Caco-2 (cell line): ENCODE measurements at regions not wholly inside any gene's neighbourhood (a gene's known extent, or its start where the extent isn't known, plus 50 kb on each side); places are given as distances from the start of the nearest gene placed in this dataset.

ENCODE experiments used
- BruUV-seq: library from RNA; stranded (reverse); fragments of 400-500 nt; replicated peaks from 2 replicates; lab custom pipeline; 2021; lab: Mats Ljungman, UMichigan
- CTCF ChIA-PET: fragments of 300-600 bp; sonication (Branson Sonifier 250); formaldehyde crosslinking; loops from one replicate; lab custom pipeline; 2022; ENCODE audit warnings: antibody characterized with exemption; lab: Charles Lee
- POLR2A ChIA-PET: fragments of 300-600 bp; sonication (Branson Sonifier 250); formaldehyde crosslinking; loops from one replicate; lab custom pipeline; 2022; ENCODE audit warnings: antibody characterized with exemption; lab: Charles Lee
- DNase-seq, 2 experiments: peaks; one replicate each; pipeline versions ENCODE4 v3.0.0 to v3.0.0-alpha.2; 2020 to 2022
- H3K27me3 ChIP-seq: replicated peaks from 2 replicates; pipeline ENCODE4 v1.6.0; 2011; ENCODE audit warnings: low read length; ENCODE audit not compliant: control insufficient read depth, insufficient read depth
- H3K36me3 ChIP-seq: 2 replicates; pipeline ENCODE4 v1.5.1; 2011; ENCODE audit warnings: low read length; ENCODE audit not compliant: control insufficient read depth, insufficient read depth
- H3K4me1 ChIP-seq: fragments of 250-450 bp; sonication (Bioruptor Pico); 2 replicates; pipeline ENCODE4 v1.5.1; 2020; ENCODE audit warnings: mild to moderate bottlenecking
- H3K4me3 ChIP-seq: 2 replicates; pipeline ENCODE4 v1.5.1; 2011; ENCODE audit warnings: low read depth, mild to moderate bottlenecking, control low read depth, low read length
- H3K9me3 ChIP-seq: fragments of 250-450 bp; sonication (Bioruptor Pico); 2 replicates; pipeline ENCODE4 v1.5.1; 2020; ENCODE audit warnings: mild to moderate bottlenecking, moderate library complexity
- H3K27ac Mint-ChIP-seq: one replicate; pipeline ENCODE4 v1.8.0; 2022; ENCODE audit warnings: mixed read lengths; ENCODE audit not compliant: unreplicated experiment
- H3K27me3 Mint-ChIP-seq: one replicate; pipeline ENCODE4 v1.8.0; 2022; ENCODE audit warnings: mixed read lengths; ENCODE audit not compliant: insufficient read depth, unreplicated experiment
- H3K36me3 Mint-ChIP-seq: one replicate; pipeline ENCODE4 v1.8.0; 2022; ENCODE audit warnings: mild to moderate bottlenecking, mixed read lengths; ENCODE audit not compliant: insufficient read depth, unreplicated experiment
- H3K4me1 Mint-ChIP-seq: one replicate; pipeline ENCODE4 v1.8.0; 2022; ENCODE audit warnings: low read depth, mixed read lengths; ENCODE audit not compliant: unreplicated experiment
- H3K4me3 Mint-ChIP-seq: one replicate; pipeline ENCODE4 v1.8.0; 2022; ENCODE audit warnings: mild to moderate bottlenecking, moderate library complexity, mixed read lengths; ENCODE audit not compliant: unreplicated experiment
- H3K9me3 Mint-ChIP-seq: one replicate; pipeline ENCODE4 v1.8.0; 2022; ENCODE audit warnings: mixed read lengths; ENCODE audit not compliant: unreplicated experiment
- CTCF ChIP-seq, 2 experiments: fragments of 200-600 bp in 1 of 2; IDR thresholded peaks; 1 replicate in 1 of 2; 2 replicates in 1 of 2; pipeline versions ENCODE4 v1.5.1 to v1.8.0; 2011 to 2022; ENCODE audit warnings: antibody characterized with exemption in 1 of 2, control low read depth in 1 of 2, inconsistent platforms in 1 of 2, low read depth in 1 of 2, low read length in 1 of 2, mild to moderate bottlenecking in 1 of 2, moderate library complexity in 1 of 2; ENCODE audit not compliant: insufficient read depth in 1 of 2, severe bottlenecking in 1 of 2, unreplicated experiment in 1 of 2
- intact Hi-C: fragments of 100-400 bp; cut with micrococcal nuclease; formaldehyde crosslinking; loops from one replicate; pipeline ENCODE4 v1.10.0; 2022; ENCODE audit not compliant: unreplicated experiment

GRCh38 chr2:758073-758820 is 81.0 kb upstream of the TMEM18 start:
- no peaks in the 10 kb centered on the region for H3K9me3 Mint-ChIP-seq
- H3K36me3 Mint-ChIP-seq = no peaks in the 10 kb centered on the region
- ChIA-PET CTCF (no interaction called here), POLR2A (no interaction called here)
- no peaks in the 10 kb centered on the region for H3K36me3 ChIP-seq
- H3K27ac Mint-ChIP-seq = no peak overlapping the region
- no peaks in the 10 kb centered on the region for H3K4me1 ChIP-seq
- H3K4me3 ChIP-seq = no peak overlapping the region
- intact Hi-C loops = no loop called here
- no TSS peak for BruUV-seq
- no peak overlapping the region for H3K4me3 Mint-ChIP-seq
- H3K4me1 Mint-ChIP-seq = no peaks in the 10 kb centered on the region
- H3K27me3 Mint-ChIP-seq = peaks cover 6% of the 10 kb centered on the region
- no peaks in the 10 kb centered on the region for H3K27me3 ChIP-seq
- H3K9me3 ChIP-seq = no peaks in the 10 kb centered on the region
- DNase-seq = no peak
- TF ChIP-seq CTCF (IDR thresholded peaks at IDR 0.05; ENCODE audit: insufficient read depth in 1 of 2, low read depth in 1 of 2, low read length in 1 of 2, severe bottlenecking in 1 of 2, unreplicated experiment in 1 of 2) = no peak

- no peak for DNase-seq
- Mint-ChIP-seq H3K27me3 (peaks cover 5% of the 10 kb centered on the region), H3K4me3 (no peak overlapping the region), H3K4me1 (no peaks in the 10 kb centered on the region), H3K27ac (no peak overlapping the region), H3K36me3 (no peaks in the 10 kb centered on the region), H3K9me3 (no peaks in the 10 kb centered on the region)
- TF ChIP-seq CTCF (IDR thresholded peaks at IDR 0.05; ENCODE audit: insufficient read depth in 1 of 2, low read depth in 1 of 2, low read length in 1 of 2, severe bottlenecking in 1 of 2, unreplicated experiment in 1 of 2) = no peak
- H3K9me3 ChIP-seq = no peaks in the 10 kb centered on the region
- BruUV-seq = no TSS peak
- no peaks in the 10 kb centered on the region for H3K4me1 ChIP-seq
- intact Hi-C loops = no loop called here
- CTCF ChIA-PET = no interaction called here
- H3K4me3 ChIP-seq = no peak overlapping the region
- no peaks in the 10 kb centered on the region for H3K27me3 ChIP-seq
- POLR2A ChIA-PET = no interaction called here
- no peaks in the 10 kb centered on the region for H3K36me3 ChIP-seq
These were observed 75.9 kb upstream of the TMEM18 start for GRCh38 chr2:753123-753522.

GRCh38 chr2:751474-751873 is 74.3 kb upstream of the TMEM18 start:
- Histone ChIP-seq H3K4me1 (no peaks in the 10 kb centered on the region), H3K27me3 (no peaks in the 10 kb centered on the region), H3K9me3 (no peaks in the 10 kb centered on the region), H3K4me3 (no peak overlapping the region), H3K36me3 (no peaks in the 10 kb centered on the region)
- TF ChIP-seq CTCF (IDR thresholded peaks at IDR 0.05; ENCODE audit: insufficient read depth in 1 of 2, low read depth in 1 of 2, low read length in 1 of 2, severe bottlenecking in 1 of 2, unreplicated experiment in 1 of 2) = no peak
- Mint-ChIP-seq H3K4me3 (no peak overlapping the region), H3K27me3 (peaks cover 5% of the 10 kb centered on the region), H3K4me1 (no peaks in the 10 kb centered on the region), H3K9me3 (no peaks in the 10 kb centered on the region), H3K36me3 (no peaks in the 10 kb centered on the region), H3K27ac (no peak overlapping the region)
- BruUV-seq = no TSS peak
- ChIA-PET CTCF (no interaction called here), POLR2A (no interaction called here)
- no peak for DNase-seq
- intact Hi-C loops = no loop called here
